ENCODE measurements at regions not wholly inside any gene's neighbourhood (a gene's known extent, or its start where the extent isn't known, plus 50 kb on each side); places are given as distances from the start of the nearest gene placed in this dataset.
"Not testable (repeated sequence)": the region's sequence is repeated elsewhere in the genome, so short reads cannot be mapped to it uniquely, and the experiment has no call there.

DNA sequence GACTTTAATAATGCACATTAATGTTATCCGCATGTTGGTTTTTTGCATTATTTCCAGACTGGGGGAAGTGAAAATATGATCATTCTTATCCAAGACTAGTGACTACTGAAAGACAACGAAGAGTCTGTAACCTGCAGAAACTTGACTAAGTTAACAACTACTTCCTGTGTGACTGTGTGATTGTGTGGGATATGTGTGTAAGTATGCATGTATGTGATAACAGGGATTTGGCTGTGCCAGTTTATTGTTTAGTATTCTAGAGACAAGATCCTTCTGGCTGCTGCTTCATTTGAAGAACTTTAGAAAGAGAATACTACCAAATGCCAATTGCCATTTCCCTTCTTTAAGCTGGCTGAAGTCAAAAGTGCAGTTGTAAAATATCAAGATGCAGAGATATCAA, 375.7 kb upstream of the PRR16 start:
- DNase-seq (ENCODE audit: low spot score) = no peak

DNA sequence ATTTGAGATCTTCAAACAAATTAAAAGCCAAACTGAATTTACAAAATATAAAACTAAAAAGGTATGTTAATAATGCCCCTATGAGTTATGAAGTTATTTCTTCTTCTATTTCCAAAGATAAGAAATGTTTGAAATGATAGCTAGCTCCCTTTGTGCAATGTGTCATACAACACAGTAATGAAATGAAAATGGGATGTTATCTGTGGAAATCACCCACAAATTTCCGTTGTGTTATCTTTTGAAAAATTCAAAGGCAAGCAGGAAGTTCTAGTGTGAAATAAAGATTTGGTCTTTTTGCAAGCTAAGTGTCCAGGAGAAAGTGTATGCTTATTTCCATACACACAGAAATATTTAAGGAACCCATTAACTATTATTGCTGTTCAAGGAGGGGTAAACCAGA, 375.3 kb upstream of the PRR16 start:
- DNase-seq (ENCODE audit: low spot score) = no peak

DNA sequence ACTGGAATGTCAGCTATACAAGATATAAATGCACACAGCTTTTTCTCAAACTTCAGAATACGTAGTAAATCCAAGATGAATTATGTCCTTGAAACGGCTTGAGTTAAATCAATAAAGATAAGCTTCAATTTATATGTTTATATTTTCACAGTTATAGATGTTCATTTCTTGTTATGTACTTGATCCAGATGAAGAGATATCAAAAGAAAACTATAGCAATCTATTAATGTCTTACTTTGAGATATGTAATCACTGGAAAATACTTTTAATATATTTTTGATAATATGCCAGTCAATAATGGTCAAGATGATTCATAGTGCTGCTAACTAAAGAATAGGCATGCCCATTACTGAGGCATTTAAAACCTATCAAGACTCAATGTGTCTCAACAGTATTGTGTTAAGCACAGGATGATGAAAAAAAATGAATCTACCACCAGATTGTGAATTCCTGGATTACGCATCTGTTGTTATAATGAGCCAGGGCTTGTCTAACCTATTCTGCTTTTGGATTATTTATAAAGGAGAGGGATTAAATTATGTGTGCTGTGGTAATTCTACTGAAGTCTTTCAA, 372.6 kb upstream of the PRR16 start:
- no peak for DNase-seq (ENCODE audit: low spot score)

DNA sequence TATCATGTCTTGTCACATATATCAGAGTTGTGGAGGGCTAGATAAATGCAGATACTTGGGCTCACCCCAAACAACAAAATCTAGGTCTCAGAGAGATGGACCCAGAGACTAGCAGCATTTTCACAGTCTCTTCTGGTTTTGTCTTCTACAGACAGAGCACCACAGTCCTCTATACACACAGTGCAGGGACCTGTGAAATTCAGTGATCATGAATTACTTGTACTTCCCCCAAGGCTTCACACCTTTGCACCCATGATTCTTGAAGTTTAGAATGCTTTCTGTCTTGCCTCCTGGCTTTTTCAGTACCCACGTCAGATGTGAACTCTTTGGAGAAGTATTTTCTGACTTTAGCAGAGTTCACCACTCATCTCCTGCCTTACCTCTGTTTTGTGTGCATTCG, 371.5 kb upstream of the PRR16 start:
- DNase-seq (ENCODE audit: low spot score) = no peak

DNA sequence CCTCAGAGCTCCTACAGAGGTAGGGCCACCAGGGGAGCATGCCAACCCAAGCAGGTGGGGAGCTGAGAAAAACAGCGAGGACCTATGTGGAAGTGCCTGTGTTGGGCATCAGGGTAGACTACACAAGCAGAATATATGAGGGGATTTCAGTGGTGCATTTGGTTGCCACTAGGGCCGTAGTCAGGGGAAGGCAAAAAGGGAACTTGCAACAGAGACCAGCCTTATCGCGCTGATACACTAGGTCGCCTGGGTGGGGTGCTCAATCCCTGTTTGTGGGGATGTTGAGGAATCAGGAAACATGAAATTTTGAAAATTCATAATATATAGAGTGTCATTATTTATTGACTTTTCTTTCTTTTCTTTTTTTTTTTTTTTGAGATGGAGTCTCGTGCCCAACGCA, 370.9 kb upstream of the PRR16 start:
- no peak for DNase-seq (ENCODE audit: low spot score)

DNA sequence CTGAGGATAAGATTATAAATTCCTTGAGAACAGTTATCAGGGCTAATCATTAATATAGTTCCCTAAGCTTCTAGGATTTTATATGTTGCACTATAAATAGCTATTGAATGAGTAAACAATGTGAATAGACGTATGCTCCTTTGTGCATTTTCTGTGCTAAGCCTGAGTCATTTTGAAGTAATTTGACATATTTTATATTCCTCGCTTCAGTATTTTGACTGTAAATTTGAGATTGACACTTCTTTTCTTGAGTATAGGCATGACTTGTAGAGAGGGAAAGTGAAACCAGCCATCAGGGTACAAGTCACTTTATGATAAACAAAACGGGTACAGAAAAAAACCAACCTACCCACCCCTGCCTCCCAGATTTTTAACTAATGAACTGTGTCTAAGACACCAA, 367.7 kb upstream of the PRR16 start:
- no peak for DNase-seq (ENCODE audit: low spot score)

DNA sequence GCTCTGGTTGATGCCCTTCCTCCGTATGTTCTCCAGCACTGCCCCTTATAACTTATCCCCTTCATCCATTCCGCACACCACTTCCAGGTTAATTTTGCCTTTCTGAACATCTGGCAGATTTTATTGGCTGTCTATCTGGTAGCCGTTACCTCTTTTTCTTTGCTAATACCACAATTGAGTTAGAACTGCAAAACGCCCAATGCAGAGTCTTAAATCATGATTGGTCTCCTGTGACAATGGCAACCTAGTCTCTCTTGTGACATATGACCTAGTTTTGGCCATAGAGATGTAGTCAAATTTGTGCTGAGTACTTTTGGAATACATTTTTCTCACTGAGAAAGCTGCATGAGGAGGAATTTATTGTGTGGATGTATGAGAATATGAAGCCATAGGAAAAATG, 365.7 kb upstream of the PRR16 start:
- DNase-seq (ENCODE audit: low spot score) = no peak

DNA sequence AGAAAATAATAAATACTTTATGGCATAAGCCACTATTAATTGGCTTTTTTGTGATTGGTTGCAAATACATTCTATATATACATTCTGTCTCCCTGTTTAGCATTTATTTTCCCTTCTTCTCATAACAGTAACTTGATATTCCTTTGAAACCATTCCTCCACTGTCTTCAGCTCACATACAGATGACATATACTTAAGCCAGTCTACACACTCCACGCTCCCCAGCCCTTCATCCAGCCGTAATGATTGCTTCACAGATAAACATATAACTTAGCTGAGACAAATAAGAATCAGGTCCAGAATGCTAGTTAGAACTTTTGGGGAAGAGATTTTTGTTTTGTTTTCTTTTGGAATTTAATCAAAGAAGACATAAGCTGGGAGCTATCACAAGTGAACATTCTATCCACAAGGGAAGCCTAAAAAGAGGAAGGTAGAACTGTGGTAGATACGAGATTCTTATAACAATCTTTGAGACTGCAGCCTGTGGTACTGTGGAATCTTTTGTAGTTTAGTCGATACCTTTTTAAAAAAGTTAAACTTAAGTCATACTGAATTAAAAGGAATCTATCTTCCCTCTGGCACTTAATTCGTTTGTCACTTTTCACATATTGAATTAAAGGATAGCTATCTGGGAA, 365.1 kb upstream of the PRR16 start:
- no peak for DNase-seq (ENCODE audit: low spot score)

DNA sequence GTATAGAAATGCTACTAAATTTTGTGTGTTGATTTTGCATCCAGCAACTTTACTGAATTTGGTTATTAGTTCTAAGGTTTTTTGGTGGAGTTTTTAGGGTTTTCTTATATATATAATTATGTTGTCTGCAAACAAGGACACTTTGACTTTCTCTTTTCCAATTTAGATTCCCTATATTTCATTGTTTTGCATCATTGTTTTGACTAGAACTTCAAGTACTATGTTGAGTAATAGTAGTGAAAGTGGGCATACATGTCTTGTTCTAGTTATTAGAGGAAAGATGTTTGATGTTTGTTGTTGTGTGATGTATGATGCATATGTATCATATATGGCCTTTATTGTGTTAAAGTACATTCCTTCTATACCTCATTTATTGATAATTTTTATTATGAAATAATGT, 362.3 kb upstream of the PRR16 start:
- DNase-seq (ENCODE audit: low spot score) = no peak

DNA sequence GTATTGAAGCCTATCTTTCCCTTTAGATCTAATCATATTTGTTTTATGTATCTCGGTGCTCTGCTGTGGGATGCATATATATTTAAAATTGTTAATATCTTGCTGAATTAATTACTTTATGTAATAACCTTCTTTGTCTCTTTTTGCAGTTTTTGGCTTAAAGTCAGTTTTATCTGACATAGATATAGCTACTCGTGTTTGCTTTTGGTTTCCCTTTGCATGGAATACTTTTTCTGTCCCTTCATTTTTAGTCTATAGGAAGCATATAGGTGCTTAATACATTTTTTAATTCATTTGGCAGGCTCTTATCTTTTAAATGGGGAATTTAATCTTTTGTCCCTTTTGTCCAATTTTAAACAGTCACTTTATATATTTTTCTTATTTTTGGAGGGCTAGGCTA, 360.6 kb upstream of the PRR16 start:
- DNase-seq (ENCODE audit: low spot score) = no peak

DNA sequence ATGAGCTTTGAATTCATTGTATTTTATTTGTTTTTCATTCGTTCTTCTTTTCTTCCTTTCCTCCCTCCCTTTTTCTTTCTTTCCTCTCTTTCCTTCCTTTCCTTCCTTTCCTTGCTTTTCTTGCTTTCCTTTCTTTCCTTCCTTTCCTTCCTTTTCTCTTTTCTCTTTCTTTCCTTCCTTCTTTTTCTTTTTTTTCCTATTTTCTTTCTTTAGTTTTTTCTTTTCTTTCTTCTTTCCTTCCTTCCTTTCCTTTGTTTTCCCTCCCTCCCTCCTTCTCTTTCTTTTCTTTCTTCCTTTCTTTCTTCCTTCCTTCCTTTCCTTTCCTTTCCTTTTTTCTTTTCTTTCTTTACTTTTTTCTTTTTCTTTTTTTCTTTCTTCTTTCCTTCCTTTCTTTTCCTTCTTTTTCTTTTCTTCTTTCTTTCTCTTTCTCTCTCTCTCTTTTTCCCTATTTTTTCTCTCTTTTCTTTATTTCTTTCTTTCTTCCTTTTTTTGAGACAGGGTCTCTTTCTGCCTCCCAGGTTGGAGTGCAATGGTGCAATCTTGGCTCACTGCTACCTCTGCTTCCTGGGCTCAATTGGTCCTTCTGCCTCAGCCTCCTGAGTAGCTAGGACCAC, 357.1 kb upstream of the PRR16 start:
- no peak for DNase-seq (ENCODE audit: low spot score)

DNA sequence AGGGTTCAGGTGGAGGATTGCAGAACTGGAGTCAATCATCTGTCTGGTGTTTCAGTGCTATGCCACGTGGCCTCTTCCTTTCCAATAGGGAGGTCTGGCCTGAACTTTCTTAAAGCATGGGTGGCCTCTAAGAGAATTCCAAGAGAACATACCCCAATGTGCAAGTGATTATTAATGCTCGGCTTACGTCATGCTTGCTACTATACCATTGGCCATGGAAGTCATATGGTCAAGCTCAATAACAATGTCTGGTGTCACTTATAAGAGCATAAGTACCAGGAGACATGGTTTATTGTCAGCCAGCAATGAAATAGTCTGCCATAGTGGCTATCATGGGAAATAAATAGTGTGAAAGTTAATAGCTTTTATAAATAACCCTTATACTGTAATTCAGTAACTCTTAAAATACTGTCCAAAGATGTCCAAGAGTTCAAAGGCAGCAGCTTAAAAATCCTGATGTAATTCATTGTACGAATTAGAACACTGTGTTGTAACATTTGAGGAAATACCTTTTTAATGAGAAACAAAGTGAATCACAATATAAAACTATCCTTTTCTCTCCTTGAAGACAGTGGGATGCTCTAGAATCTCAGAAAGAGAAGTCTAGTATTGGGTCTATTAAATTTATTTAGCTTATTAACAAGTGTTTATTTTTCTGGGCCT, 355.4 kb upstream of the PRR16 start:
- DNase-seq (ENCODE audit: low spot score) = no peak

DNA sequence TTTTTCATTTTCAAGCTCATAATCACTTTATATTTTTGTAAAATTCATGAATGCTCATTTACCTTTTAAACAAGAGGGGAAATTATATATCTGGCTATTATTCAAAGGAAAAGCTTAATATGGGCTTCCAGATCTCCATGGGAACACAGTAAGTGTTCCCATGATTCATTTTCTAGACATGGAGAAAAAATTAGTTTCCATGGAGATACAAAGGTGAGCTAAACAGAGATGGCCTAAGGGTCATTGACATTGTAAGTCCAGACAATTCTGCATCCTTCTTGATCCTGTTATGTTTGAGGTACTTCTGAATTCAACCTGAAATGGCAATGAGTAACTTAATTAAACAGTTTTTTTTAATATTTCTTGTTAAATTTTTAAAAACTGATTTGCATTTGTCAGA, 341.4 kb upstream of the PRR16 start:
- DNase-seq (ENCODE audit: low spot score) = no peak

DNA sequence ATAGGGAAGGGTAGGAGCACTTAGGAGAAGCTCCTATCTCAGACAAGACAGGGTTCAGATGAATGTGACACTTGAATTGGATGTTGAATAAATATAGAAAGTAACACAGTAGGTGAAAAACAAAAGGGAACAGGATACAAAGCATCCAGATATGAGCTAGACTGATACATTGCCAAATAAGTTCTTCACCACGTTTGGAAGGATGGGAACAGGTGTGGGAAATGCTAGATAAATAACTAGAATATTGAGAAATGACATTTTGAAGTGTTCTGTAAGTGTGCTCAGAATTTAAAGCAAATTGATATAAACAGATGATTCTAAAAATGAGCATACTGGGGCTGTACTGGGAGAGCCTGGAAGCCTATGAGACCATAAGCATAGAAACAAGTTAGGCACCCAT, 340.1 kb upstream of the PRR16 start:
- DNase-seq (ENCODE audit: low spot score) = no peak

DNA sequence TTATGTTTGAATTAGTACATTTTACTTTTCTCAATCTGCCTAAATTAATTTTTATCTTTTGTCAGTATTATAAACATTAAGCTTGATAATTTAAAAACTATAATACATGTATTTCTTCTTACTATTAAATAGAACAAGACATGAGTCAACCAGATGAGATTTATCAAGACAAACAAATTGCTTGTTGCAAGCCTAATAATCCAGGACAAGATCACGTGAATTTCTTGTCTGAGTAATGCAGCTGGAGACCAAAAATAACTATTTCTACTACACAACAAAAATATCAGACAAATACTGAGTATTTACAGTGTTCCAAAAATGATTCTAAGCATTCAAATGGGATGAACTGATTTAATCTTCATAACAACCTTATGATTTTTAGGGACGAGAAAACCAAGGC, 339.1 kb upstream of the PRR16 start:
- no peak for DNase-seq (ENCODE audit: low spot score)

DNA sequence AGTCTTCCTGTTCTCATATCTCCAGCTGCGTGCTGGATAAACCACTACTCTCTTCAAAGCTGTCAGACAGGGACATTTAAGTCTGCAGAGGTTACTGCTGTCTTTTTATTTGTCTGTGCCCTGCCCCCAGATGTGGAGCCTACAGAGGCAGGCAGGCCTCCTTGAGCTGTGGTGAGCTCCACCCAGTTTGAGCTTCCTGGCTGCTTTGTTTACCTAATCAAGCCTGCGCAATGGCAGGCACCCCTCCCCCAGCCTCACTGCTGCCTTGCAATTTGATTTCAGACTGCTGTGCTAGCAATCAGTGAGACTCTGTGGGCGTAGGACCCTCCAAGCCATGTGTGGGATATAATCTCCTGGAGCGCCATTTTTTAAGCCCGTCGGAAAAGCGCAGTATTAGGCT, 331.8 kb upstream of the PRR16 start:
- DNase-seq (ENCODE audit: low spot score) = not testable (repeated sequence)

DNA sequence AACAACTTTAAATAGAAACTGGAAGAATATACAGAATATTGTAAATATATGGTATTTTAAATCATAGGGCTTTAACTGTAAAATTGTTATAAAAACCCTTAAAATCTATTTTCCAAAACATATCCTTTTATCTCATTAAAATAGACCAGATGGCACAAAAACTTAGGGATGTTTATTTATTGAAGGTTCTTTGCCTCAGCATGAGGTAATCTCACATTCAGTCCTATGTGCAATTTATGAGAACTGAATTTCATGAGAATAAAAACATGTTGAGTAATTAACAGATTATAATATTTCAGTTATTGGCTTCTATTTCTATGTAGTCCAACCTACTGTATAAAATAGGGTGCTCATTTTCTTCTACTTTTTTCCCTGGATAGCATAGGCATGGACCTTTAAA, 329.2 kb upstream of the PRR16 start:
- DNase-seq (ENCODE audit: low spot score) = no peak

DNA sequence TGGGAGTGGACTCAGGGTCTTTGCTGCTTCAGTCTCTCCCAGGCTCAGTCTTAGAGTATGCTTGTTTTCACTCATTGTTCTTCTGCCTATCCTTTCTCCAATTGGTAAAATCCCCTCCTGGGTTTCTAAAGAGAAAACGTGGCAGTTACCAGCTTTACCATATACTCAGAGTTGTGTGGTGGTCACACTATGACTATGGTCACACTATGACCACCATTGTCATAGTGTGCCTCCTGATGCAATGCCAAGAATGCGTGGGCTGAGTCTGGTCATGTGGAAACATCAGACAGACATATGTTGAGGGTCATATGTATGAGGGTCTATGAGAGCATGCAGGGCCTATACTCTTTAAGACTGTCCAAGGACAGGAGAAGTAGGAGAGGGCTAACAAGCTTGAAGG, 326.5 kb upstream of the PRR16 start:
- DNase-seq (ENCODE audit: low spot score) = no peak

DNA sequence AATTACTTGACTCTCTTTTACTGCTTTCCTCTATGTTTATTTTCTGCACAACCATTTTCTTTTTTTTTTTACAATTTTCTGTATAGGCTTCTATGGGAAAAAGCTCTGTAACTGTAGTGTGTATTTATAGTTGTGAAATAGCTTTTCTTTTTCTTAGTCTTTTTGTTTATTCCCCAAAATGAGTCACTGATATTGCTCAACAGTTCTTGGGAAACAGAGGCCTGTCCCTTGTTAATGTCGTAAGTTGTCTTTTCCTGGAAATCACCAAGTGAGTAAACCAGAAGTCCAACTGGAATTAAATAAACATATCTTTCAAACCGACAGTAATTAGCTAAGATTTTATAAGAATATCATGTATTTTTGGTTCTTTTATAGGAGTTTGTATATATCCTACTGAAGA, 325.1 kb upstream of the PRR16 start:
- DNase-seq (ENCODE audit: low spot score) = peak; percentile 11

DNA sequence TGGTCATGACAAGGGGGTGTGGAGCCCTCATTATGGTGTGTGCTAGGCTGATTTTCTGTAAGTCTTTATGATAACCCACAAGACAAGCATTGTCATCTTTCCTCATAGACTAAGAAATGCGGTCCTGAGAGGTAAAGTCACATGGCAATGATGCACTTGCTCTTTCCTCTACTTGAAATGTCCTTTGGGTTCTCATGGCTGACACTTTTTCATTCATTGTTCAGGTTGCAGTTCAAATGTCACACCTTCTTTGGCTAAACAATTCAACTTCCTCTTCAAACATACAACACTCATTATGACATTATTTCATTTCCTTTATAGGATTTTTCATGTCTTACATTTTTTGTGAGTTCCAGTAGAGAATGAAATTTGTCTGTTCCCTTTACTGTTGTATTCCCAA, 323.6 kb upstream of the PRR16 start:
- no peak for DNase-seq (ENCODE audit: low spot score)

DNA sequence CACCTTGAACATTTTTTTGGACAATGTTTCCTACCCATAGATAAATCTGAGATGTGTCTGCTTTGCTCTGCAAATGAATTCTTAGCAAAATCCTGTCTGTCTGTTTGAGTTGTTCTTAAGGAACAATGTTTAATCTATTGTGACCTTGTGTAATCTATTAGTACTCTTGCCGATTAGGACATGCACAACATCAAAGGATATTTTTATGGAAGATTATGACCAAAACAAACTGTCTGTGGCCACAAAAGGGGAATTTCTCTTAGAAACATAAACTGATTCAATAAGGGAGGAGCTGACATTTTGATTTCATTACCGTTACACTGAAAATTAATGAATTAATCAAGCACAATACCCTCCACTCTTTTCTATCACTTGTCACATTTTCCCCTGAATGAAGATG, 323.0 kb upstream of the PRR16 start:
- no peak for DNase-seq (ENCODE audit: low spot score)

DNA sequence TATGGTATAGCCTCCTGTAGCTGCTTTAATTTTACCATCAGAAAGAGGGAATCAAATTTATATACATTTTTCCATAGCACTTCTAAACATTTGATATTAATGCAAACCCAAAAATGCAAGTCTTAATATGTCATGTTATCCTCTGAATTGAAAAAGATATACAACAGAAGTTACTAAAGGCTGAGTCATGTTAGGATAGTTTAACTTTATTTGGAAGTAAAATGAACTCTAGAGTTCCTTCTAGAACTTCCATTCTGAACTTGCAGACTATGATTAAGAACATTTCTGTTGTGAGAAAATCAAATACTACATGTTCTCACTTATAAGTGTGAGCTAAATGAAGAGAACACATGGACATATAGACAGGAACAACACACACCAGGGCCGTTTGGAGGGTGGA, 317.3 kb upstream of the PRR16 start:
- DNase-seq (ENCODE audit: low spot score) = no peak

DNA sequence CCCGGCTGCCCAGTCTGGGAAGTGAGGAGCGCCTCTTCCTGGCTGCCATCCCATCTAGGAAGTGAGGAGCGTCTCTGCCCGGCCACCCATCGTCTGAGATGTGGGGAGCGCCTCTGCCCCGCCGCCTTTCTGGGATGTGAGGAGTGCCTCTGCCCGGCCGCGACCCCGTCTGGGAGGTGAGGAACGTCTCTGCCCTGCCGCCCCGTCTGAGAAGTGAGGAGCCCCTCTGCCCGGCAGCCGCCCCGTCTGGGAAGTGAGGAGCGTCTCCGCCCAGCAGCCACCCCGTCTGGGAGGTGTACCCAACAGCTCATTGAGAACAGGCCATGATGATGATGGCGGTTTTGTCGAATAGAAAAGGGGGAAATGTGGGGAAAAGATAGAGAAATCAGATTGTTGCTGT, 316.2 kb upstream of the PRR16 start:
- not testable (repeated sequence) for DNase-seq (ENCODE audit: low spot score)

DNA sequence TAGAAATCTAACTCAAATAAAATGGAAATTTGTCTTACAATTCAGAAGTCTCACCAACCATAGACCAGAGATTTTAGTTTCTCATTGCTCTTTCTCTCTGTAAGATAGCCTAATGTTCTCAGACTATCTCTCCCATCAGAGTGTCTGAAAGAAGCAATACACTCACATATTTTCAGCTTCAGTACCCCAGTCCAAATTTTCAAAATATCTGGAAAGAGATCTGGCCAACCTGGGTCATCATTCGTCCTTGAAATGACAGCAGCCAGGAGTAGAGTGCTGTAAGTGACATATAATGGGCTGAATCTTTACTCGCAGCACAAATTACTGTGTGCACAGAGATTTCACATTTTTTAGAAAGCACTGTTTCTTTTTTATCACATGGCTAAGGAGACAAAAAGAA, 313.3 kb upstream of the PRR16 start:
- no peak for DNase-seq (ENCODE audit: low spot score)

All from globus pallidus (tissue), 1 donor.